ENCODE measurements at regions not wholly inside any gene's neighbourhood (a gene's known extent, or its start where the extent isn't known, plus 50 kb on each side); places are given as distances from the start of the nearest gene placed in this dataset.

DNA sequence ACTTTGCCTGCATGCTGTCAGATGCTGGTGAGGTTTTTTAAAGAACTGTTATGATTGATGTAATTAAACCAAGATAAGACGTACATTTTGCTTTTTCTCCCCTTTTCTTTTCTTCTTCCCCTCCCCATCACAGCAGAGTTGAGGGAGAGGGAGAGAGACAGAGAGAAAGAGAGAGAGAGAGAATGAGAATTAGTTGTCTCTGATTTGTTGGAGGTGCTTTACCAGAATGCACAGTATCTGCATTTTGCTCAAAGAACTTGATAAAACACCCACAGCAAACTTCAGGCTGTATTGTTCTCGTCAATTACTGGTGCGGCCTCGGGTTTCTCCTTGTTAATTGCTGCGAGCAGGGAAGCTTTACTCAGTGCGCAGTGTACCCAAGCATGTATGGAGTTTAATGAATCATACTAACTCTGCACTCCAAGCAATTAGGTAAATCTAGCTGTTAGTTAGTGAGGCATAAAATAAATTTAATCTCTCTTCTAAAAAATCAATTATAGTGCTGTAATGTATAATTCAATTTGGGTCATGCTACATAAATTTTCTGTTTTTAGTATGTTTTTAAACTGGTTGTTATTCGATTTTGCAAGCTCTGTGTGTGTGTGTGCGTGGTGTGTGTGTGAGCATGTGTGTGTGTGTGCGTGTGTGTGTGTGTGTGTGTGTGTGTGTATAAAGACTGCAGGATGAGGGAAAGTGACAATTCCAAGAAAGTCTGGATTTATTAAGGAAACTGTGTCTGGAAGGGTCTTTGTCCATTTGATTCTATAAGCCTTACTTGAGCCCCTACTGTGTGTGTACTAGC, 273.4 kb downstream of the TLE3 start:
- Histone ChIP-seq H3K9me3 (ENCODE audit: control insufficient read depth in 2 of 2, low read length in 2 of 2) (no peaks in the 10 kb centered on the region), H3K36me3 (ENCODE audit: control insufficient read depth in 2 of 2, insufficient read depth in 2 of 2, low read length in 2 of 2) (no peaks in the 10 kb centered on the region), H3K9ac (ENCODE audit: low read length in 2 of 2) (no peak overlapping the region), H3K4me3 (ENCODE audit: low read length in 2 of 2) (no peak overlapping the region), H3K27ac (ENCODE audit: low read length) (no peak overlapping the region), H3K27me3 (ENCODE audit: control insufficient read depth in 1 of 2, insufficient read depth in 2 of 2, low read length in 2 of 2) (peaks cover 0 to 3% of the 10 kb centered on the region in 2 donors), H3K4me1 (ENCODE audit: control insufficient read depth, insufficient read depth, low read length) (no peaks in the 10 kb centered on the region)

GRCh38 chr15:69824877-69825406, 272.8 kb downstream of the TLE3 start:
- Histone ChIP-seq H3K27ac (ENCODE audit: low read length) (no peak overlapping the region), H3K36me3 (ENCODE audit: control insufficient read depth in 2 of 2, insufficient read depth in 2 of 2, low read length in 2 of 2) (no peaks in the 10 kb centered on the region), H3K9ac (ENCODE audit: low read length in 2 of 2) (no peak overlapping the region), H3K9me3 (ENCODE audit: control insufficient read depth in 2 of 2, low read length in 2 of 2) (no peaks in the 10 kb centered on the region), H3K4me3 (ENCODE audit: low read length in 2 of 2) (no peak overlapping the region), H3K27me3 (ENCODE audit: control insufficient read depth in 1 of 2, insufficient read depth in 2 of 2, low read length in 2 of 2) (peaks cover 0 to 3% of the 10 kb centered on the region in 2 donors), H3K4me1 (ENCODE audit: control insufficient read depth, insufficient read depth, low read length) (no peaks in the 10 kb centered on the region)

- no peak overlapping the region for H3K9ac ChIP-seq (ENCODE audit: low read length in 2 of 2)
- H3K36me3 ChIP-seq (ENCODE audit: control insufficient read depth in 2 of 2, insufficient read depth in 2 of 2, low read length in 2 of 2): no peaks in the 10 kb centered on the region
- no peak overlapping the region for H3K27ac ChIP-seq (ENCODE audit: low read length)
- H3K27me3 ChIP-seq (ENCODE audit: control insufficient read depth in 1 of 2, insufficient read depth in 2 of 2, low read length in 2 of 2): no peaks in the 10 kb centered on the region
- no peaks in the 10 kb centered on the region for H3K9me3 ChIP-seq (ENCODE audit: control insufficient read depth in 2 of 2, low read length in 2 of 2)
- no peak overlapping the region for H3K4me3 ChIP-seq (ENCODE audit: low read length in 2 of 2)
- H3K4me1 ChIP-seq (ENCODE audit: control insufficient read depth, insufficient read depth, low read length): no peaks in the 10 kb centered on the region
Measured at GRCh38 chr15:69825941-69826818, 271.5 kb downstream of the TLE3 start.

GRCh38 chr15:69826819-69827175, 270.9 kb downstream of the TLE3 start:
- H3K9ac ChIP-seq (ENCODE audit: low read length in 2 of 2): no peak overlapping the region
- H3K27ac ChIP-seq (ENCODE audit: low read length): no peak overlapping the region
- H3K4me3 ChIP-seq (ENCODE audit: low read length in 2 of 2): no peak overlapping the region

GRCh38 chr15:69827751-69828150, 270.0 kb downstream of the TLE3 start:
- Histone ChIP-seq H3K27me3 (ENCODE audit: control insufficient read depth in 1 of 2, insufficient read depth in 2 of 2, low read length in 2 of 2) (no peaks in the 10 kb centered on the region), H3K9me3 (ENCODE audit: control insufficient read depth in 2 of 2, low read length in 2 of 2) (no peaks in the 10 kb centered on the region), H3K9ac (ENCODE audit: low read length in 2 of 2) (no peak overlapping the region), H3K4me1 (ENCODE audit: control insufficient read depth, insufficient read depth, low read length) (no peaks in the 10 kb centered on the region), H3K27ac (ENCODE audit: low read length) (no peak overlapping the region), H3K36me3 (ENCODE audit: control insufficient read depth in 2 of 2, insufficient read depth in 2 of 2, low read length in 2 of 2) (no peaks in the 10 kb centered on the region), H3K4me3 (ENCODE audit: low read length in 2 of 2) (no peak overlapping the region)

More at GRCh38 chr15:69826819-69827175, 270.9 kb downstream of the TLE3 start:
- H3K4me1 ChIP-seq (ENCODE audit: control insufficient read depth, insufficient read depth, low read length): no peaks in the 10 kb centered on the region
- H3K27me3 ChIP-seq (ENCODE audit: control insufficient read depth in 1 of 2, insufficient read depth in 2 of 2, low read length in 2 of 2): no peaks in the 10 kb centered on the region
- H3K36me3 ChIP-seq (ENCODE audit: control insufficient read depth in 2 of 2, insufficient read depth in 2 of 2, low read length in 2 of 2): no peaks in the 10 kb centered on the region
- no peaks in the 10 kb centered on the region for H3K9me3 ChIP-seq (ENCODE audit: control insufficient read depth in 2 of 2, low read length in 2 of 2)

- Histone ChIP-seq H3K9me3 (ENCODE audit: control insufficient read depth in 2 of 2, low read length in 2 of 2) (no peaks in the 10 kb centered on the region), H3K4me1 (ENCODE audit: control insufficient read depth, insufficient read depth, low read length) (no peaks in the 10 kb centered on the region), H3K27me3 (ENCODE audit: control insufficient read depth in 1 of 2, insufficient read depth in 2 of 2, low read length in 2 of 2) (no peaks in the 10 kb centered on the region), H3K27ac (ENCODE audit: low read length) (no peak overlapping the region), H3K9ac (ENCODE audit: low read length in 2 of 2) (no peak overlapping the region), H3K4me3 (ENCODE audit: low read length in 2 of 2) (no peak overlapping the region), H3K36me3 (ENCODE audit: control insufficient read depth in 2 of 2, insufficient read depth in 2 of 2, low read length in 2 of 2) (no peaks in the 10 kb centered on the region)
Measured at GRCh38 chr15:69828181-69828828, 269.4 kb downstream of the TLE3 start.

- no peaks in the 10 kb centered on the region for H3K36me3 ChIP-seq (ENCODE audit: control insufficient read depth in 2 of 2, insufficient read depth in 2 of 2, low read length in 2 of 2)
- no peaks in the 10 kb centered on the region for H3K9me3 ChIP-seq (ENCODE audit: control insufficient read depth in 2 of 2, low read length in 2 of 2)
- no peaks in the 10 kb centered on the region for H3K27me3 ChIP-seq (ENCODE audit: control insufficient read depth in 1 of 2, insufficient read depth in 2 of 2, low read length in 2 of 2)
- no peak overlapping the region for H3K27ac ChIP-seq (ENCODE audit: low read length)
- no peak overlapping the region for H3K4me3 ChIP-seq (ENCODE audit: low read length in 2 of 2)
- H3K9ac ChIP-seq (ENCODE audit: low read length in 2 of 2): no peak overlapping the region
- H3K4me1 ChIP-seq (ENCODE audit: control insufficient read depth, insufficient read depth, low read length): no peaks in the 10 kb centered on the region
Measured at GRCh38 chr15:69829974-69830373, 267.7 kb downstream of the TLE3 start.

- no peaks in the 10 kb centered on the region for H3K4me1 ChIP-seq (ENCODE audit: control insufficient read depth, insufficient read depth, low read length)
- no peaks in the 10 kb centered on the region for H3K36me3 ChIP-seq (ENCODE audit: control insufficient read depth in 2 of 2, insufficient read depth in 2 of 2, low read length in 2 of 2)
- H3K4me3 ChIP-seq (ENCODE audit: low read length in 2 of 2): no peak overlapping the region
- H3K27me3 ChIP-seq (ENCODE audit: control insufficient read depth in 1 of 2, insufficient read depth in 2 of 2, low read length in 2 of 2): no peaks in the 10 kb centered on the region
- no peak overlapping the region for H3K27ac ChIP-seq (ENCODE audit: low read length)
- no peak overlapping the region for H3K9ac ChIP-seq (ENCODE audit: low read length in 2 of 2)
- H3K9me3 ChIP-seq (ENCODE audit: control insufficient read depth in 2 of 2, low read length in 2 of 2): no peaks in the 10 kb centered on the region
Measured at GRCh38 chr15:69830430-69830829, 267.3 kb downstream of the TLE3 start.

- no peaks in the 10 kb centered on the region for H3K4me1 ChIP-seq (ENCODE audit: control insufficient read depth, insufficient read depth, low read length)
- H3K27me3 ChIP-seq (ENCODE audit: control insufficient read depth in 1 of 2, insufficient read depth in 2 of 2, low read length in 2 of 2): no peaks in the 10 kb centered on the region
- H3K27ac ChIP-seq (ENCODE audit: low read length): no peak overlapping the region
- no peaks in the 10 kb centered on the region for H3K9me3 ChIP-seq (ENCODE audit: control insufficient read depth in 2 of 2, low read length in 2 of 2)
- no peak overlapping the region for H3K4me3 ChIP-seq (ENCODE audit: low read length in 2 of 2)
- H3K36me3 ChIP-seq (ENCODE audit: control insufficient read depth in 2 of 2, insufficient read depth in 2 of 2, low read length in 2 of 2): no peaks in the 10 kb centered on the region
- H3K9ac ChIP-seq (ENCODE audit: low read length in 2 of 2): no peak overlapping the region
Measured at GRCh38 chr15:69830876-69831275, 266.8 kb downstream of the TLE3 start.

DNA sequence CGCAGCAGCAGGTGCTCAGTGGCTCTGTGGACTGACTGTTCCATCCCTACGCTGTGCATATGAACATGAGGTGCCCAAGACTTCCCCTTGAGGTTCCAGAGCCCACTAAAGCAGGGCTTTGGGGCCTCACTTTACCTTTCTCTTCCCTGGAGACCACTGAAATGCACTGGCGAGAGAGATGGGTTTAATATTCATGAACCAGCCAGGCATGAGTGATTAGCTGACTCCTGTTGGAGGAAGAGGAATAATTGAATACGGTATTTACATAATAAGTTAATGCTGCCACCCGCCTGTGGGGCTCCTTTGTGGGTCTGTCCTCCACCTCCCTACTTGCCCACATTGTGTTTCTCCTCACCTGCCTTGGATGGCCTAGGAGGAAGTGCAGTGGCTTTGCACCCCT, 263.4 kb downstream of the TLE3 start:
- no peaks in the 10 kb centered on the region for H3K4me1 ChIP-seq (ENCODE audit: control insufficient read depth, insufficient read depth, low read length)
- no peak overlapping the region for H3K27ac ChIP-seq (ENCODE audit: low read length)
- no peak overlapping the region for H3K4me3 ChIP-seq (ENCODE audit: low read length in 2 of 2)
- H3K9me3 ChIP-seq (ENCODE audit: control insufficient read depth in 2 of 2, low read length in 2 of 2): no peaks in the 10 kb centered on the region
- no peak overlapping the region for H3K9ac ChIP-seq (ENCODE audit: low read length in 2 of 2)
- no peaks in the 10 kb centered on the region for H3K36me3 ChIP-seq (ENCODE audit: control insufficient read depth in 2 of 2, insufficient read depth in 2 of 2, low read length in 2 of 2)
- H3K27me3 ChIP-seq (ENCODE audit: control insufficient read depth in 1 of 2, insufficient read depth in 2 of 2, low read length in 2 of 2): no peaks in the 10 kb centered on the region

Measured in stomach smooth muscle (tissue), 2 donors.